Vagina (tissue), 2 donors: ENCODE measurements at regions not wholly inside any gene's neighbourhood (a gene's known extent, or its start where the extent isn't known, plus 50 kb on each side); places are given as distances from the start of the nearest gene placed in this dataset.

Experiments used
- DNase-seq, 2 donors: peaks; one replicate each; pipeline ENCODE4 v3.0.0-alpha.2; 2017; ENCODE audit errors: extremely low spot score in 2 of 2
- H3K27ac ChIP-seq: fragments of 200-600 bp; sonication (generic); one replicate; pipeline ENCODE4 v1.5.1; 2019
- H3K27me3 ChIP-seq: fragments of 200-600 bp; sonication (generic); one replicate; pipeline ENCODE4 v1.5.1; 2019
- H3K36me3 ChIP-seq, 2 donors: fragments of 200-600 bp; sonication (generic); one replicate each; pipeline ENCODE4 v1.5.1; 2017 to 2019
- H3K4me1 ChIP-seq: fragments of 200-600 bp; sonication (generic); one replicate; pipeline ENCODE4 v1.5.1; 2019
- H3K4me3 ChIP-seq, 2 donors: fragments of 200-600 bp; sonication (generic); 1 replicate in 1 of 2; 2 replicates in 1 of 2; pipeline ENCODE4 v1.5.1; 2016 to 2019
- H3K9me3 ChIP-seq: fragments of 200-600 bp; sonication (generic); one replicate; pipeline ENCODE4 v1.5.1; 2019
- CTCF ChIP-seq, 3 experiments: fragments of 450-650 bp in 2 of 3; fragments of 200-600 bp in 1 of 3; sonication (generic) in 1 of 3; IDR thresholded peaks; one replicate each; pipeline ENCODE4 v1.5.1; 2017 to 2019; ENCODE audit warnings: antibody characterized with exemption in 3 of 3, mild to moderate bottlenecking in 2 of 3, moderate library complexity in 2 of 3
- POLR2A ChIP-seq, 2 donors: fragments of 450-650 bp; IDR thresholded peaks; one replicate each; pipeline ENCODE4 v1.6.1; 2017; ENCODE audit warnings: antibody characterized with exemption in 2 of 2, mild to moderate bottlenecking in 2 of 2, moderate library complexity in 2 of 2
- POLR2AphosphoS5 ChIP-seq, 2 donors: sonication (generic); formaldehyde crosslinking; IDR thresholded peaks; one replicate each; pipeline ENCODE4 v1.9.0; 2017; ENCODE audit warnings: antibody characterized with exemption in 2 of 2, mild to moderate bottlenecking in 2 of 2, low read depth in 1 of 2; ENCODE audit not compliant: insufficient read depth in 1 of 2
- intact Hi-C: fragments of 100-400 bp; cut with DNase I; formaldehyde crosslinking; loops from one replicate; pipeline ENCODE4 v1.15.1; 2023

GRCh38 chr12:24364921-24365320, 415.5 kb upstream of the SOX5 start:
- H3K27me3 ChIP-seq = no peaks in the 10 kb centered on the region
- TF ChIP-seq POLR2A (IDR thresholded peaks at IDR 0.05) (no peak), POLR2AphosphoS5 (IDR thresholded peaks at IDR 0.05; ENCODE audit: insufficient read depth in 1 of 2, low read depth in 1 of 2) (no peak), CTCF (IDR thresholded peaks at IDR 0.05) (no peak)
- no peaks in the 10 kb centered on the region for H3K36me3 ChIP-seq
- intact Hi-C loops = no loop called here
- DNase-seq = no peak
- no peak overlapping the region for H3K4me3 ChIP-seq
- H3K9me3 ChIP-seq = no peaks in the 10 kb centered on the region
- no peak overlapping the region for H3K27ac ChIP-seq
- no peaks in the 10 kb centered on the region for H3K4me1 ChIP-seq

GRCh38 chr12:24363177-24363754, 413.8 kb upstream of the SOX5 start:
- no peak overlapping the region for H3K4me3 ChIP-seq
- H3K27me3 ChIP-seq = no peaks in the 10 kb centered on the region
- no peaks in the 10 kb centered on the region for H3K9me3 ChIP-seq
- no peaks in the 10 kb centered on the region for H3K36me3 ChIP-seq
- DNase-seq = no peak
- intact Hi-C loops = no loop called here
- no peaks in the 10 kb centered on the region for H3K4me1 ChIP-seq
- no peak overlapping the region for H3K27ac ChIP-seq
- no peak for TF ChIP-seq CTCF (IDR thresholded peaks at IDR 0.05)
- TF ChIP-seq POLR2A (IDR thresholded peaks at IDR 0.05) = no peak
- no peak for TF ChIP-seq POLR2AphosphoS5 (IDR thresholded peaks at IDR 0.05; ENCODE audit: insufficient read depth in 1 of 2, low read depth in 1 of 2)

- DNase-seq = no peak
- H3K4me3 ChIP-seq = no peak overlapping the region
- TF ChIP-seq POLR2A (IDR thresholded peaks at IDR 0.05) = no peak
- no peak for TF ChIP-seq CTCF (IDR thresholded peaks at IDR 0.05)
- no peak for TF ChIP-seq POLR2AphosphoS5 (IDR thresholded peaks at IDR 0.05; ENCODE audit: insufficient read depth in 1 of 2, low read depth in 1 of 2)
- no peaks in the 10 kb centered on the region for H3K36me3 ChIP-seq
- H3K4me1 ChIP-seq = no peaks in the 10 kb centered on the region
- no peaks in the 10 kb centered on the region for H3K9me3 ChIP-seq
- H3K27ac ChIP-seq = no peak overlapping the region
- H3K27me3 ChIP-seq = no peaks in the 10 kb centered on the region
- intact Hi-C loops = no loop called here
Observed at GRCh38 chr12:24361877-24362580, 412.6 kb upstream of the SOX5 start.

GRCh38 chr12:24360907-24361306, 411.4 kb upstream of the SOX5 start:
- DNase-seq = no peak
- no peaks in the 10 kb centered on the region for H3K36me3 ChIP-seq
- H3K27me3 ChIP-seq = no peaks in the 10 kb centered on the region
- intact Hi-C loops = no loop called here
- no peaks in the 10 kb centered on the region for H3K4me1 ChIP-seq
- H3K27ac ChIP-seq = no peak overlapping the region
- H3K9me3 ChIP-seq = no peaks in the 10 kb centered on the region
- TF ChIP-seq POLR2A (IDR thresholded peaks at IDR 0.05) (no peak), POLR2AphosphoS5 (IDR thresholded peaks at IDR 0.05; ENCODE audit: insufficient read depth in 1 of 2, low read depth in 1 of 2) (no peak), CTCF (IDR thresholded peaks at IDR 0.05) (no peak)
- H3K4me3 ChIP-seq = no peak overlapping the region

GRCh38 chr12:24360461-24360860, 411.0 kb upstream of the SOX5 start:
- H3K4me3 ChIP-seq = no peak overlapping the region
- intact Hi-C loops = no loop called here
- H3K4me1 ChIP-seq = no peaks in the 10 kb centered on the region
- TF ChIP-seq CTCF (IDR thresholded peaks at IDR 0.05) (no peak), POLR2A (IDR thresholded peaks at IDR 0.05) (no peak), POLR2AphosphoS5 (IDR thresholded peaks at IDR 0.05; ENCODE audit: insufficient read depth in 1 of 2, low read depth in 1 of 2) (no peak)
- no peak overlapping the region for H3K27ac ChIP-seq
- no peak for DNase-seq
- H3K27me3 ChIP-seq = no peaks in the 10 kb centered on the region
- no peaks in the 10 kb centered on the region for H3K9me3 ChIP-seq
- H3K36me3 ChIP-seq = no peaks in the 10 kb centered on the region
